ENCODE measurements at regions not wholly inside any gene's neighbourhood (a gene's known extent, or its start where the extent isn't known, plus 50 kb on each side); places are given as distances from the start of the nearest gene placed in this dataset.

DNA sequence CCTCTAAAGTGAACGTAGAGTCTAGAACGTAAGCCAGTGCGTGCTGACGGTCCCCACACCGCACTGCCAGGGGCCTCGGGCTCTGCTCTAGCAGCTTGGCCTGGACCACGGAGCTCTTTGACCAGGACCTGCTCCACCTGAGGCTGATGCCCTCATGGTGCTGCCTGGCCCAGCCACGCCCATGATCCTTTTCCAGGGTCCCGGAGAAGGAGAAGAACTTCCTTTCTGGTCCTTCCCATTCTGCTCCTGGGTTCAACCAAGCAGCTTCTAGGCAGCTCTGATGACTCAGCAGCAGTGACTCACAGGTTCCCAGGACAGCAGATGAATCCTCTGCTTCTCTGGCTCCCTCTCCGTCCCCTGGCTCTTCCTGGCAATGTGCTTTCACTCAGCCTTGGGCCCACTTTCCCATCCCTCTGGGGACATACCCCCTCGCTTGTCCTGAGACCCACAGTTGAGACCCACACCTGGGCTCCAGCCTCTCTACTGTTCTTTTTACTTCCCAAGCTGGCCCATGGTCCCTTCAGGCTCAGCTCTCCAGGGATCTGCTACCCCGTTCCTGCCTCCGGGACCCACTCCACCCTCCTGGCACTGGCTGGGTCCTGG, 246.3 kb upstream of the RAB4A start:
- in situ Hi-C loops (cut with MboI; ENCODE audit: low sequenced_read_pairs in 4 of 4) (no loop called here), intact Hi-C loops (cut with DNase I; ENCODE audit: low total_unique reads) (no loop called here)
- H3K36me3 ChIP-seq: no peaks in the 10 kb centered on the region
- peak; percentile 31 to 53 for DNase-seq
- H3K4me3 ChIP-seq: no peak overlapping the region
- ATAC-seq: peak; percentile 68 to 73
- no peak overlapping the region for H3K27ac ChIP-seq
- H3K27me3 ChIP-seq: no peaks in the 10 kb centered on the region
- H3K4me1 ChIP-seq: peaks cover 0 to 15% of the 10 kb centered on the region in 2 donors
- H3K9me3 ChIP-seq: no peaks in the 10 kb centered on the region
- TF ChIP-seq, protein P1, sequence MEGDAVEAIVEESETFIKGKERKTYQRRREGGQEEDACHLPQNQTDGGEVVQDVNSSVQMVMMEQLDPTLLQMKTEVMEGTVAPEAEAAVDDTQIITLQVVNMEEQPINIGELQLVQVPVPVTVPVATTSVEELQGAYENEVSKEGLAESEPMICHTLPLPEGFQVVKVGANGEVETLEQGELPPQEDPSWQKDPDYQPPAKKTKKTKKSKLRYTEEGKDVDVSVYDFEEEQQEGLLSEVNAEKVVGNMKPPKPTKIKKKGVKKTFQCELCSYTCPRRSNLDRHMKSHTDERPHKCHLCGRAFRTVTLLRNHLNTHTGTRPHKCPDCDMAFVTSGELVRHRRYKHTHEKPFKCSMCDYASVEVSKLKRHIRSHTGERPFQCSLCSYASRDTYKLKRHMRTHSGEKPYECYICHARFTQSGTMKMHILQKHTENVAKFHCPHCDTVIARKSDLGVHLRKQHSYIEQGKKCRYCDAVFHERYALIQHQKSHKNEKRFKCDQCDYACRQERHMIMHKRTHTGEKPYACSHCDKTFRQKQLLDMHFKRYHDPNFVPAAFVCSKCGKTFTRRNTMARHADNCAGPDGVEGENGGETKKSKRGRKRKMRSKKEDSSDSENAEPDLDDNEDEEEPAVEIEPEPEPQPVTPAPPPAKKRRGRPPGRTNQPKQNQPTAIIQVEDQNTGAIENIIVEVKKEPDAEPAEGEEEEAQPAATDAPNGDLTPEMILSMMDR (IDR thresholded peaks at IDR 0.05 in 4 of 5, conservative IDR thresholded peaks at IDR 0.05 in 1 of 5): no peak
- TF ChIP-seq POLR2A (IDR thresholded peaks at IDR 0.05): no peak

DNA sequence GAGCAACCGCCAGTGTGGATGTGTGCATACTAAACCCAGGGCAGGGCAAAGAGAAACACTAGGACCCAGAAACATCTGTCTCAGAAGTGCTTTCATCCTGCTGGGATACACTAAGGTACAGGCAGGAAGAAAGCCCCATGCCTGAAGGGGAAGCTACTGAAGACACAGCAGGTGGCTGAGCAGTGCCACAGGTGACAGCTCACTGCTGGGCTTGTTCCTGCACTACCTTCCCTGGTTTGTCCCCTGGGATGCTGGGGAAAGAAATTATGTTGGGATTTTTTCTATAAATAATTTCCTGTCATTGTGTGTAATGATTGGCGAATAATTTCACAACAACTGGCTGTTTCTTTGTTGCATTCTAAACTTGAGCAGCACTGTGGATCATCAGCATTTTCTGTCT, 245.3 kb upstream of the RAB4A start:
- Histone ChIP-seq H3K4me1 (peaks cover 0 to 19% of the 10 kb centered on the region in 2 donors), H3K4me3 (no peak overlapping the region), H3K27ac (no peak overlapping the region), H3K36me3 (no peaks in the 10 kb centered on the region), H3K27me3 (no peaks in the 10 kb centered on the region), H3K9me3 (no peaks in the 10 kb centered on the region)
- ATAC-seq: no peak
- intact Hi-C loops (cut with DNase I; ENCODE audit: low total_unique reads): no loop called here
- DNase-seq: no peak
- in situ Hi-C loops (cut with MboI; ENCODE audit: low sequenced_read_pairs in 4 of 4): no loop called here
- TF ChIP-seq, protein P1 (IDR thresholded peaks at IDR 0.05 in 4 of 5, conservative IDR thresholded peaks at IDR 0.05 in 1 of 5): no peak

DNA sequence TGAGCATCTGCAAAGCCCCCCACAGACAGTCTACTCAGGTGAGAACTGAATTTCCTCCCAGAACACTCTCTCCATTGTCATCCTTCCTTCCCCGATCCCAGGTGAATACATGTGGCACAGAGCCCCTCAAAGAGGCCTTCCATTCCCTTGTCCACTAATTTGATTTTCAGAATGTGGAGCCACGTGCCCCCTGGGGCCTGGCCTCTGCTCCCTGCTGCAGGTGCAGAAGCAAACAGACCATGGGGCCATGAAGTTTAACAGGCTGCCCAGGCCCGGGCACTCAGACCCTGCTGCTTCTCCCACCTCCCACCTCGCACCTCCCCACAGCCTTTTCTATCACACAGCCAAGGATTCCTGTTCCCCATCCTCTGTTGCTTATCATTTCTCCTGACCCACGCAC, 243.8 kb upstream of the RAB4A start:
- peaks cover 0 to 19% of the 10 kb centered on the region in 2 donors for H3K4me1 ChIP-seq
- no peak for ATAC-seq
- H3K36me3 ChIP-seq: no peaks in the 10 kb centered on the region
- DNase-seq: no peak
- no peak overlapping the region for H3K27ac ChIP-seq
- in situ Hi-C loops (cut with MboI; ENCODE audit: low sequenced_read_pairs in 4 of 4) (no loop called here), intact Hi-C loops (cut with DNase I; ENCODE audit: low total_unique reads) (no loop called here)
- H3K9me3 ChIP-seq: no peaks in the 10 kb centered on the region
- no peaks in the 10 kb centered on the region for H3K27me3 ChIP-seq
- no peak overlapping the region for H3K4me3 ChIP-seq
- no peak for TF ChIP-seq POLR2A (IDR thresholded peaks at IDR 0.05)
- TF ChIP-seq, protein P1 (IDR thresholded peaks at IDR 0.05 in 4 of 5, conservative IDR thresholded peaks at IDR 0.05 in 1 of 5): no peak

DNA sequence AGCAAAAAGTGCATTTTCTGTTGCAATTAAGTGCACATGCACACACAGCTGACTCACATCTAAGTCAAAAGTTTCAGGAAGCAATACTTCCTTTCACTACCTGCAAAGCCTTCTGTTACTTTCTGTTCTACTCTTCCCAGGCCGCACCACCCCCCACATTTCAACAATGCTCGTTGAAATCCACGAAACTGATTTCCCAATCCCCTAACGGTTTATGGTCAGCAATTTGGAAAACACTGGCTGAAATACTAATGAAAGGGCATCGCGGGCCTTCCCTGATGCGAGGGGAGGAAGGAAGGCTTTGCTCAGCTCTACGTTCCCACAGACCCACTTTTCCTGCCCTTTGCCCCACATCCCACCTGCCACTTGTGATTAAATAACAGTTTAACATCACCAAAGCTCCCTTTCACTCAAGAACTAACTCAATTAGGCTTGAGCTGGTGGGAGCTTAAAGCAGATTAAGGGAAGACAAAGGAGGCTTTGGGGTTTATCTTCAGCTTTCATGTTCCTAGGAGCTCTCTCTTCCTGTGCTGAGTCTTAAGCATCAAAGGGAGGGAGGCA, 243.2 kb upstream of the RAB4A start:
- H3K4me1 ChIP-seq: peaks cover 0 to 19% of the 10 kb centered on the region in 2 donors
- no peaks in the 10 kb centered on the region for H3K9me3 ChIP-seq
- TF ChIP-seq, protein P1 (IDR thresholded peaks at IDR 0.05 in 4 of 5, conservative IDR thresholded peaks at IDR 0.05 in 1 of 5): no peak
- TF ChIP-seq POLR2A (IDR thresholded peaks at IDR 0.05): no peak
- ATAC-seq (peak in 1 of 2 donors; percentile 40), DNase-seq (peak in 1 of 2 donors; percentile 37)
- in situ Hi-C loops (cut with MboI; ENCODE audit: low sequenced_read_pairs in 4 of 4) (no loop called here), intact Hi-C loops (cut with DNase I; ENCODE audit: low total_unique reads) (no loop called here)
- no peaks in the 10 kb centered on the region for H3K27me3 ChIP-seq
- no peaks in the 10 kb centered on the region for H3K36me3 ChIP-seq
- H3K4me3 ChIP-seq: no peak overlapping the region
- no peak overlapping the region for H3K27ac ChIP-seq

DNA sequence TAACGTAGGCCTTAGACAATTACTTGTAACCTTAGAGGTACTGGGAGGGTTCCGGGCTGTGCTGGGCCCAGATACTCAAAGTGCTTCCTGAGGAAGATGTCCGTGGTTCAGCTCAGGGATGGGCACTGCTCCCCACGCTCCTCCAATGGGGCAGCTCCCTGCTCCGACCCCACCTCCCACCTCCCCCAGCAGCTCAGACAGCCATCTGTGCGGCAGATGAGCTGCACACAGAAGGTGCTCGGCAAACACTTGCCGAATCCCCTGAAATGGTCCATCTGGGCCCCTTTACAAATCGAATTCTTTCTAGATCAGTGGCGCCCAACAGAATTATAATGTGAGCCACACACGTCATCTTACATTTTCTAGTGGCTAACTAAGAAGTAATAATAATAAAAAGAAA, 242.4 kb upstream of the RAB4A start:
- Histone ChIP-seq H3K4me3 (no peak overlapping the region), H3K27me3 (no peaks in the 10 kb centered on the region), H3K36me3 (no peaks in the 10 kb centered on the region), H3K4me1 (peaks cover 0 to 19% of the 10 kb centered on the region in 2 donors), H3K27ac (no peak overlapping the region), H3K9me3 (no peaks in the 10 kb centered on the region)
- TF ChIP-seq, protein P1 (IDR thresholded peaks at IDR 0.05 in 4 of 5, conservative IDR thresholded peaks at IDR 0.05 in 1 of 5): no peak
- TF ChIP-seq POLR2A (IDR thresholded peaks at IDR 0.05): no peak
- in situ Hi-C loops (cut with MboI; ENCODE audit: low sequenced_read_pairs in 4 of 4) (no loop called here), intact Hi-C loops (cut with DNase I; ENCODE audit: low total_unique reads) (no loop called here)
- ATAC-seq (no peak), DNase-seq (no peak)

All from gastrocnemius medialis (tissue), 4 donors.